Endothelial cell of umbilical vein (primary cell): ENCODE measurements at regions not wholly inside any gene's neighbourhood (a gene's known extent, or its start where the extent isn't known, plus 50 kb on each side); places are given as distances from the start of the nearest gene placed in this dataset.

ENCODE experiments used
- BruUV-seq: library from RNA; stranded (reverse); fragments of 400-500 nt; replicated peaks from 2 replicates; lab custom pipeline; 2021; lab: Mats Ljungman, UMichigan
- CTCF ChIA-PET: fragments of 300-600, 350-600 bp; sonication (Branson Sonifier 250); formaldehyde crosslinking; loops from one replicate; lab custom pipeline; 2021; ENCODE audit warnings: antibody characterized with exemption, inconsistent platforms; lab: Charles Lee
- POLR2A ChIA-PET: fragments of 300-600, 350-600 bp; sonication (Branson Sonifier 250); formaldehyde crosslinking; loops from one replicate; lab custom pipeline; 2021; ENCODE audit warnings: antibody characterized with exemption, inconsistent platforms; lab: Charles Lee
- DNase-seq: peaks from one replicate; pipeline ENCODE4 v3.0.0-alpha.2; 2011; ENCODE audit warnings: low read depth, low spot score
- FAIRE-seq: peaks from 2 replicates; lab custom pipeline; 2011; peaks lifted over from hg19 to GRCh38; lab: Jason Lieb, UNC
- H2AFZ ChIP-seq: 2 replicates; pipeline ENCODE4 v1.6.0; 2012; ENCODE audit warnings: low read depth, low read length, control low read depth, inconsistent platforms
- H3K27ac ChIP-seq: 2 replicates; pipeline ENCODE4 v1.5.1; 2011; ENCODE audit warnings: low read depth, mild to moderate bottlenecking, control low read depth, low read length, moderate library complexity; ENCODE audit not compliant: insufficient read depth
- H3K27me3 ChIP-seq, 2 experiments: 2 replicates each; pipeline versions ENCODE4 v1.6.0 to v1.6.1; 2011; ENCODE audit warnings: low read length in 2 of 2, mixed read lengths in 1 of 2; ENCODE audit not compliant: control insufficient read depth in 2 of 2, insufficient read depth in 2 of 2
- H3K36me3 ChIP-seq, 2 experiments: 2 replicates in 1 of 2; 3 replicates in 1 of 2; pipeline ENCODE4 v1.5.1; 2011; ENCODE audit warnings: low read length in 2 of 2, mild to moderate bottlenecking in 1 of 2, moderate library complexity in 1 of 2; ENCODE audit not compliant: control insufficient read depth in 2 of 2, insufficient read depth in 2 of 2; ENCODE audit errors: extremely low read depth in 1 of 2
- H3K4me1 ChIP-seq: 3 replicates; pipeline ENCODE4 v1.5.1; 2011; ENCODE audit warnings: mild to moderate bottlenecking, low read length; ENCODE audit not compliant: control insufficient read depth, insufficient read depth; ENCODE audit errors: extremely low read depth
- H3K4me2 ChIP-seq: 2 replicates; pipeline ENCODE4 v1.6.1; 2011; ENCODE audit warnings: low read length, control low read depth, mixed read lengths; ENCODE audit not compliant: insufficient read depth
- H3K4me3 ChIP-seq, 3 experiments: fragments of 200-600 bp in 1 of 3; sonication (generic), shearing (Covaris generic) in 1 of 3; replicated peaks in 1 of 3; 2 replicates each; pipeline ENCODE4 v1.5.1; 2011 to 2016; ENCODE audit warnings: control low read depth in 3 of 3, low read length in 3 of 3, mild to moderate bottlenecking in 2 of 3, inconsistent platforms in 1 of 3, low read depth in 1 of 3, moderate library complexity in 1 of 3; ENCODE audit not compliant: insufficient read depth in 1 of 3
- H3K79me2 ChIP-seq: 2 replicates; pipeline ENCODE4 v1.6.0; 2012; ENCODE audit warnings: low read length, inconsistent platforms; ENCODE audit not compliant: control insufficient read depth, insufficient read depth
- H3K9ac ChIP-seq: replicated peaks from 2 replicates; pipeline ENCODE3; 2011; ENCODE audit warnings: low read length, control low read depth; ENCODE audit not compliant: insufficient read depth; ENCODE audit errors: extremely low read depth
- H3K9me1 ChIP-seq: replicated peaks from 3 replicates; pipeline ENCODE4 v1.6.0; 2011; ENCODE audit warnings: mild to moderate bottlenecking, low read length; ENCODE audit not compliant: control insufficient read depth, insufficient read depth; ENCODE audit errors: extremely low read depth
- H3K9me3 ChIP-seq: replicated peaks from 2 replicates; pipeline ENCODE4 v1.5.1; 2012; ENCODE audit warnings: low read length, inconsistent platforms; ENCODE audit not compliant: control insufficient read depth, insufficient read depth
- H4K20me1 ChIP-seq: replicated peaks from 2 replicates; pipeline ENCODE3; 2011; ENCODE audit warnings: mild to moderate bottlenecking, low read length; ENCODE audit not compliant: control insufficient read depth, insufficient read depth; ENCODE audit errors: extremely low read depth
- EZH2 ChIP-seq: IDR thresholded peaks from 2 replicates; pipeline ENCODE4 v1.6.1; 2012; ENCODE audit warnings: borderline replicate concordance, low read depth, mild to moderate bottlenecking, moderate library complexity, low read length, inconsistent platforms; ENCODE audit not compliant: severe bottlenecking
- FOS ChIP-seq: IDR thresholded peaks from 2 replicates; pipeline ENCODE4 v1.6.1; 2011; ENCODE audit warnings: mild to moderate bottlenecking, low read length, moderate library complexity, borderline replicate concordance; ENCODE audit not compliant: insufficient read depth
- GATA2 ChIP-seq: IDR thresholded peaks from 2 replicates; pipeline ENCODE4 v1.7.0; 2011; ENCODE audit warnings: low read depth, mild to moderate bottlenecking, moderate library complexity, mixed read lengths, low read length; ENCODE audit not compliant: insufficient read length, insufficient read depth
- JUN ChIP-seq: IDR thresholded peaks from 2 replicates; pipeline ENCODE4 v1.6.1; 2011; ENCODE audit warnings: borderline replicate concordance, low read depth; ENCODE audit not compliant: insufficient read length, insufficient read depth
- MYC ChIP-seq: IDR thresholded peaks from one replicate; pipeline ENCODE4 v1.6.1; 2011; ENCODE audit warnings: mild to moderate bottlenecking, low read depth, low read length
- POLR2A ChIP-seq: IDR thresholded peaks from 2 replicates; pipeline ENCODE4 v1.6.1; 2012; ENCODE audit warnings: low read depth, mild to moderate bottlenecking, control low read depth, low read length
- POLR2AphosphoS5 ChIP-seq: IDR thresholded peaks from 2 replicates; pipeline ENCODE4 v1.6.1; 2012; ENCODE audit warnings: low read depth, mild to moderate bottlenecking, control low read depth, low read length, moderate library complexity; ENCODE audit not compliant: insufficient read depth
- dilution Hi-C: fragments of 300-500 bp; cut with MboI; formaldehyde crosslinking; loops from one replicate; pipeline ENCODE4 v1.15.0; 2019; ENCODE audit warnings: low sequenced_read_pairs; ENCODE audit not compliant: extremely low pct_ligation_motif_present
- intact Hi-C: fragments of 100-400 bp; cut with micrococcal nuclease; formaldehyde crosslinking; loops from one replicate; pipeline ENCODE4 v1.10.0; 2022
- TF ChIP-seq, protein P1 (sequence below), 2 donors: IDR thresholded peaks; 1 replicate in 1 of 2; 2 replicates in 1 of 2; pipeline ENCODE4 v1.5.1; 2011; ENCODE audit warnings: low read length in 2 of 2, mild to moderate bottlenecking in 2 of 2, moderate library complexity in 2 of 2, control low read depth in 1 of 2, inconsistent platforms in 1 of 2, low read depth in 1 of 2; ENCODE audit not compliant: insufficient read depth in 1 of 2; ENCODE audit errors: extremely low read depth in 1 of 2
- TF ChIP-seq, protein P2 (sequence below): IDR thresholded peaks from 2 replicates; pipeline ENCODE4 v1.6.1; 2011; ENCODE audit not compliant: insufficient read depth, insufficient read length

DNA sequence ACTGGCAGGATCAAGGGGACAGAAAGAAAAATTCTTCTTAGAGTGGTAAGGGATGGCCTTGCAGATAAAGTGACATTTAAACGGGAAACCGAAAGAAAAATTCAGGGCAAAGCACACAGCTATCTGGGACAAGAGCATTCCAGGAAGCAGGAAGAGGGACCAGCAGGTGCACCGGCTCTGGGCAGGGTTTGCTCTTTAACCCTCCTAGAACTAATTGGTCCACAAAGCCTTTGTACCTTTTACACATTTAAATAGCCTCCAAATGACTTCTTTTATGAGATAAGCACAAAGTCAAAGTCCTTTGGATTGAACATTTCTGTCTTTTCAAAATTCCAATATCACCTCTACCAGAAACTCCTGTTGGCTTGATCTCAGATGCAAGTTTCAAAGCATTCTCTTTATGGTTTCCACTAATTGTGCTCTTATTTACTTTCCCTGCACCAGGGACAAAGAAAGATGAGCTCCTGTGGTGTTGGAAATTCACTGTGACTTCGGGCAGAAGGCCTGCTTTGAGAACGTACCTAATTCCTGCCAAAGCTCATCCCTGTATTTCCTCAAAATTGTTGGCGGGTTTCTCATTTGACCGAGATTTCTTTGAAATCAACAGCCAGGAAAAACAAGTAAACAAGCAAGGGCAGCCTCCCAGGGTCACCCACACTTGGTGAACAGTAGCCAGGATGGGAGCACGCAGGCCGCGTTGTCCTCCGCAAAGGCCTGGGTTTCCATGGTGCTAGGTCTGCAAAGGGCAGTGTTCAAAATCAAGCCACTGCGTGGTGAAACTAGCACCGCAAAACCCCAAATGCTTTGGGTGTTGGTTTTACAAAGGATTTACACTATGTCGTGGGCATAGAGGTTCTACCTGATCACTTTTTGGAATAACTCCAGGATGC lies 98.6 kb downstream of the IRS2 start:
- no peak overlapping the region for H3K4me2 ChIP-seq
- TF ChIP-seq GATA2 (no peak), JUN (no peak), POLR2AphosphoS5 (no peak), FOS (no peak), EZH2 (no peak), POLR2A (no peak), MYC (no peak)
- TF ChIP-seq, protein P1, sequence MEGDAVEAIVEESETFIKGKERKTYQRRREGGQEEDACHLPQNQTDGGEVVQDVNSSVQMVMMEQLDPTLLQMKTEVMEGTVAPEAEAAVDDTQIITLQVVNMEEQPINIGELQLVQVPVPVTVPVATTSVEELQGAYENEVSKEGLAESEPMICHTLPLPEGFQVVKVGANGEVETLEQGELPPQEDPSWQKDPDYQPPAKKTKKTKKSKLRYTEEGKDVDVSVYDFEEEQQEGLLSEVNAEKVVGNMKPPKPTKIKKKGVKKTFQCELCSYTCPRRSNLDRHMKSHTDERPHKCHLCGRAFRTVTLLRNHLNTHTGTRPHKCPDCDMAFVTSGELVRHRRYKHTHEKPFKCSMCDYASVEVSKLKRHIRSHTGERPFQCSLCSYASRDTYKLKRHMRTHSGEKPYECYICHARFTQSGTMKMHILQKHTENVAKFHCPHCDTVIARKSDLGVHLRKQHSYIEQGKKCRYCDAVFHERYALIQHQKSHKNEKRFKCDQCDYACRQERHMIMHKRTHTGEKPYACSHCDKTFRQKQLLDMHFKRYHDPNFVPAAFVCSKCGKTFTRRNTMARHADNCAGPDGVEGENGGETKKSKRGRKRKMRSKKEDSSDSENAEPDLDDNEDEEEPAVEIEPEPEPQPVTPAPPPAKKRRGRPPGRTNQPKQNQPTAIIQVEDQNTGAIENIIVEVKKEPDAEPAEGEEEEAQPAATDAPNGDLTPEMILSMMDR (IDR thresholded peaks at IDR 0.05; ENCODE audit: extremely low read depth in 1 of 2, insufficient read depth in 1 of 2, low read depth in 1 of 2, low read length in 2 of 2) = no peak
- TF ChIP-seq, protein P2, sequence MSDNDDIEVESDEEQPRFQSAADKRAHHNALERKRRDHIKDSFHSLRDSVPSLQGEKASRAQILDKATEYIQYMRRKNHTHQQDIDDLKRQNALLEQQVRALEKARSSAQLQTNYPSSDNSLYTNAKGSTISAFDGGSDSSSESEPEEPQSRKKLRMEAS = no peak
- no peak overlapping the region for H3K4me3 ChIP-seq
- no peaks in the 10 kb centered on the region for H4K20me1 ChIP-seq
- H3K79me2 ChIP-seq = no peaks in the 10 kb centered on the region
- no peaks in the 10 kb centered on the region for H3K9me3 ChIP-seq
- BruUV-seq = no TSS peak
- H3K27ac ChIP-seq = no peak overlapping the region
- ChIA-PET POLR2A (no interaction called here), CTCF (no interaction called here)
- H3K9me1 ChIP-seq = no peaks in the 10 kb centered on the region
- no peak for FAIRE-seq
- dilution Hi-C loops = no loop called here
- no peak overlapping the region for H2AFZ ChIP-seq
- intact Hi-C loops = no loop called here
- DNase-seq = no peak
- H3K4me1 ChIP-seq = no peaks in the 10 kb centered on the region
- no peak overlapping the region for H3K9ac ChIP-seq
- H3K27me3 ChIP-seq = peaks cover 0 to 3% of the 10 kb centered on the region in 2 experiments
- no peaks in the 10 kb centered on the region for H3K36me3 ChIP-seq
